ENCODE measurements at regions not wholly inside any gene's neighbourhood (a gene's known extent, or its start where the extent isn't known, plus 50 kb on each side); places are given as distances from the start of the nearest gene placed in this dataset.

GRCh38 chr2:19068206-19068605, 290.2 kb downstream of the OSR1 start (continued):
- TF ChIP-seq REST (IDR thresholded peaks at IDR 0.05) (no peak), HNF4A (conservative IDR thresholded peaks at IDR 0.05) (no peak), EGR1 (IDR thresholded peaks at IDR 0.05; ENCODE audit: low read depth in 2 of 2) (no peak), RAD21 (IDR thresholded peaks at IDR 0.05) (no peak)

- Histone ChIP-seq H3K36me3 (ENCODE audit: control insufficient read depth in 4 of 4, insufficient read depth in 3 of 4, low read depth in 1 of 4, low read length in 3 of 4) (no peaks in the 10 kb centered on the region), H3K27me3 (ENCODE audit: control insufficient read depth in 4 of 4, insufficient read depth in 4 of 4, low read length in 3 of 4) (no peaks in the 10 kb centered on the region), H3K27ac (ENCODE audit: low read depth in 1 of 2, low read length in 2 of 2) (no peak overlapping the region), H3K9me3 (ENCODE audit: control insufficient read depth in 4 of 4, low read length in 3 of 4) (no peaks in the 10 kb centered on the region), H3K4me3 (ENCODE audit: low read depth in 1 of 3, low read length in 3 of 3) (no peak overlapping the region), H3K9ac (ENCODE audit: low read depth in 1 of 2, low read length in 2 of 2) (no peak overlapping the region), H3K4me1 (ENCODE audit: control insufficient read depth in 4 of 4, insufficient read depth in 4 of 4, low read length in 3 of 4) (no peaks in the 10 kb centered on the region)
- TF ChIP-seq HNF4G (IDR thresholded peaks at IDR 0.05): no peak
- no peak for TF ChIP-seq HNF4A (conservative IDR thresholded peaks at IDR 0.05)
- TF ChIP-seq FOXA1 (IDR thresholded peaks at IDR 0.05): no peak
- 92% methylated on average over 1 of the region's 1 CpG for WGBS
- DNase-seq (ENCODE audit: low spot score): no peak
These were observed 296.1 kb downstream of the OSR1 start for GRCh38 chr2:19062370-19062769.

- TF ChIP-seq TAF1 (conservative IDR thresholded peaks at IDR 0.05) (no peak), SP1 (IDR thresholded peaks at IDR 0.05) (no peak), NR2F2 (IDR thresholded peaks at IDR 0.05) (no peak), JUND (IDR thresholded peaks at IDR 0.05) (no peak)
- no peak overlapping the region for H3K9ac ChIP-seq (ENCODE audit: low read depth in 1 of 2, low read length in 2 of 2)
- no peak overlapping the region for H3K27ac ChIP-seq (ENCODE audit: low read depth in 1 of 2, low read length in 2 of 2)
- DNase-seq (ENCODE audit: low spot score): no peak
- H3K4me3 ChIP-seq (ENCODE audit: low read depth in 1 of 3, low read length in 3 of 3): no peak overlapping the region
- WGBS: 64% methylated on average over 1 of the region's 1 CpG
- H3K4me1 ChIP-seq (ENCODE audit: control insufficient read depth in 4 of 4, insufficient read depth in 4 of 4, low read length in 3 of 4): no peaks in the 10 kb centered on the region
- no peaks in the 10 kb centered on the region for H3K36me3 ChIP-seq (ENCODE audit: control insufficient read depth in 4 of 4, insufficient read depth in 3 of 4, low read depth in 1 of 4, low read length in 3 of 4)
- H3K9me3 ChIP-seq (ENCODE audit: control insufficient read depth in 4 of 4, low read length in 3 of 4): no peaks in the 10 kb centered on the region
- no peaks in the 10 kb centered on the region for H3K27me3 ChIP-seq (ENCODE audit: control insufficient read depth in 4 of 4, insufficient read depth in 4 of 4, low read length in 3 of 4)
These were observed 299.3 kb downstream of the OSR1 start for GRCh38 chr2:19059076-19059475.

GRCh38 chr2:19051203-19051831, 307.1 kb downstream of the OSR1 start:
- Histone ChIP-seq H3K9me3 (ENCODE audit: control insufficient read depth in 4 of 4, low read length in 3 of 4) (no peaks in the 10 kb centered on the region), H3K36me3 (ENCODE audit: control insufficient read depth in 4 of 4, insufficient read depth in 3 of 4, low read depth in 1 of 4, low read length in 3 of 4) (no peaks in the 10 kb centered on the region), H3K4me3 (ENCODE audit: low read depth in 1 of 3, low read length in 3 of 3) (no peak overlapping the region), H3K9ac (ENCODE audit: low read depth in 1 of 2, low read length in 2 of 2) (no peak overlapping the region), H3K27ac (ENCODE audit: low read depth in 1 of 2, low read length in 2 of 2) (no peak overlapping the region), H3K4me1 (ENCODE audit: control insufficient read depth in 4 of 4, insufficient read depth in 4 of 4, low read length in 3 of 4) (peaks cover 0 to 5% (median 1%) of the 10 kb centered on the region in 4 donors), H3K27me3 (ENCODE audit: control insufficient read depth in 4 of 4, insufficient read depth in 4 of 4, low read length in 3 of 4) (no peaks in the 10 kb centered on the region)
- no peak for DNase-seq (ENCODE audit: low spot score)
- 93% methylated on average over 5 of the region's 5 CpGs for WGBS
- TF ChIP-seq REST (IDR thresholded peaks at IDR 0.05) (no peak), NR2F2 (IDR thresholded peaks at IDR 0.05) (no peak), RXRA (IDR thresholded peaks at IDR 0.05) (no peak), ATF3 (IDR thresholded peaks at IDR 0.05) (no peak), HNF4G (IDR thresholded peaks at IDR 0.05) (no peak), JUND (IDR thresholded peaks at IDR 0.05) (no peak), ZBTB33 (IDR thresholded peaks at IDR 0.05) (no peak), SP1 (IDR thresholded peaks at IDR 0.05) (no peak), MAX (IDR thresholded peaks at IDR 0.05) (no peak), HNF4A (conservative IDR thresholded peaks at IDR 0.05) (no peak), FOXA1 (IDR thresholded peaks at IDR 0.05) (no peak), YY1 (IDR thresholded peaks at IDR 0.05) (no peak), RAD21 (IDR thresholded peaks at IDR 0.05) (no peak), TAF1 (conservative IDR thresholded peaks at IDR 0.05) (no peak)

Measured in liver (tissue), 7 donors.